ENCODE measurements at regions not wholly inside any gene's neighbourhood (a gene's known extent, or its start where the extent isn't known, plus 50 kb on each side); places are given as distances from the start of the nearest gene placed in this dataset.

DNA sequence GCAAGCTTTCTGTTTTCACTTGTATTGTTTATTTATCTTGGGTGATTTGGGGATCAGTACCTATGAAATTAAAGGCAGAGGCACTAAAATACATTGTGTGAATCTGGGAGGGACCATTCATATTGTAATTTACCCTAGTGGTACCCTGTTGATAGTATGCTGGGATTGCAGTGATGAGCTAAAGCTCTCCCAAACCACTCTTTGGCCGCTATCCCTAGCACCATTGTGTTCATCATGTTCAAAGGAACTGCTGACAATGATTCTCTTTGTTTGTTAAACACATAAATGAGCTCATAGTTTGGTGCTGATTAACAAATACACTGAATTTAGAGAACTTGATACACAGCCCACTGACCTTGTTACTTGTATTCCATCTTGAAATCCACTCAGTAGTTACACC, 1469.8 kb downstream of the CDH11 start:
- TF ChIP-seq, protein P1, sequence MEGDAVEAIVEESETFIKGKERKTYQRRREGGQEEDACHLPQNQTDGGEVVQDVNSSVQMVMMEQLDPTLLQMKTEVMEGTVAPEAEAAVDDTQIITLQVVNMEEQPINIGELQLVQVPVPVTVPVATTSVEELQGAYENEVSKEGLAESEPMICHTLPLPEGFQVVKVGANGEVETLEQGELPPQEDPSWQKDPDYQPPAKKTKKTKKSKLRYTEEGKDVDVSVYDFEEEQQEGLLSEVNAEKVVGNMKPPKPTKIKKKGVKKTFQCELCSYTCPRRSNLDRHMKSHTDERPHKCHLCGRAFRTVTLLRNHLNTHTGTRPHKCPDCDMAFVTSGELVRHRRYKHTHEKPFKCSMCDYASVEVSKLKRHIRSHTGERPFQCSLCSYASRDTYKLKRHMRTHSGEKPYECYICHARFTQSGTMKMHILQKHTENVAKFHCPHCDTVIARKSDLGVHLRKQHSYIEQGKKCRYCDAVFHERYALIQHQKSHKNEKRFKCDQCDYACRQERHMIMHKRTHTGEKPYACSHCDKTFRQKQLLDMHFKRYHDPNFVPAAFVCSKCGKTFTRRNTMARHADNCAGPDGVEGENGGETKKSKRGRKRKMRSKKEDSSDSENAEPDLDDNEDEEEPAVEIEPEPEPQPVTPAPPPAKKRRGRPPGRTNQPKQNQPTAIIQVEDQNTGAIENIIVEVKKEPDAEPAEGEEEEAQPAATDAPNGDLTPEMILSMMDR (IDR thresholded peaks at IDR 0.05): no peak
- no peak for TF ChIP-seq POLR2A (IDR thresholded peaks at IDR 0.05)

Data from stomach (tissue), 4 donors.